Fibroblast of lung (primary cell): ENCODE measurements at regions not wholly inside any gene's neighbourhood (a gene's known extent, or its start where the extent isn't known, plus 50 kb on each side); places are given as distances from the start of the nearest gene placed in this dataset.

Experiments used
- DNase-seq, 2 donors: peaks; one replicate each; pipeline versions ENCODE4 v3.0.0 to v3.0.0-alpha.2; 2010; ENCODE audit warnings: low read depth in 2 of 2
- H2AFZ ChIP-seq: 2 replicates; pipeline ENCODE4 v1.5.1; 2012; ENCODE audit warnings: low read length, control low read depth, inconsistent platforms
- H3K27ac ChIP-seq: 2 replicates; pipeline ENCODE4 v1.5.1; 2011; ENCODE audit warnings: low read length, control low read depth; ENCODE audit not compliant: insufficient read depth
- H3K27me3 ChIP-seq: 2 replicates; pipeline ENCODE4 v1.5.1; 2011; ENCODE audit warnings: mild to moderate bottlenecking, low read length; ENCODE audit not compliant: control insufficient read depth, insufficient read depth
- H3K36me3 ChIP-seq: 2 replicates; pipeline ENCODE4 v1.5.1; 2011; ENCODE audit warnings: low read length; ENCODE audit not compliant: control insufficient read depth, insufficient read depth
- H3K4me1 ChIP-seq: 2 replicates; pipeline ENCODE4 v1.5.1; 2011; ENCODE audit warnings: low read length; ENCODE audit not compliant: control insufficient read depth, insufficient read depth; ENCODE audit errors: extremely low read depth
- H3K4me2 ChIP-seq: 2 replicates; pipeline ENCODE4 v1.5.1; 2011; ENCODE audit warnings: low read length, control low read depth; ENCODE audit not compliant: insufficient read depth; ENCODE audit errors: extremely low read depth
- H3K4me3 ChIP-seq, 4 experiments: fragments of 200-600 bp in 1 of 4; sonication (generic) in 1 of 4; replicated peaks in 1 of 4; 2 replicates each; pipeline ENCODE4 v1.5.1; 2011 to 2016; ENCODE audit warnings: low read length in 4 of 4, low read depth in 3 of 4, mild to moderate bottlenecking in 3 of 4, control low read depth in 2 of 4, inconsistent platforms in 1 of 4, mixed read lengths in 1 of 4; ENCODE audit not compliant: insufficient read depth in 1 of 4; ENCODE audit errors: control extremely low read depth in 1 of 4
- H3K79me2 ChIP-seq: 2 replicates; pipeline ENCODE4 v1.5.1; 2012; ENCODE audit warnings: mild to moderate bottlenecking, low read length, inconsistent platforms; ENCODE audit not compliant: control insufficient read depth, insufficient read depth
- H3K9ac ChIP-seq: 2 replicates; pipeline ENCODE4 v1.5.1; 2011; ENCODE audit warnings: mild to moderate bottlenecking, low read length, control low read depth; ENCODE audit not compliant: insufficient read depth
- H3K9me3 ChIP-seq: 2 replicates; pipeline ENCODE4 v1.5.1; 2012; ENCODE audit warnings: low read depth, low read length; ENCODE audit not compliant: control insufficient read depth, insufficient read depth
- H4K20me1 ChIP-seq: 2 replicates; pipeline ENCODE4 v1.5.1; 2011; ENCODE audit warnings: low read length; ENCODE audit not compliant: control insufficient read depth, insufficient read depth; ENCODE audit errors: extremely low read depth
- EZH2 ChIP-seq: IDR thresholded peaks from 2 replicates; pipeline ENCODE4 v1.5.1; 2012; ENCODE audit warnings: low read length, control low read depth, mild to moderate bottlenecking; ENCODE audit errors: missing control alignments
- TF ChIP-seq, protein P1 (sequence below), 2 donors: IDR thresholded peaks in 1 of 2; conservative IDR thresholded peaks in 1 of 2; 1 replicate in 1 of 2; 2 replicates in 1 of 2; pipeline ENCODE4 v1.5.1; 2011 to 2012; ENCODE audit warnings: low read length in 2 of 2, control low read depth in 1 of 2, inconsistent platforms in 1 of 2, low read depth in 1 of 2, mild to moderate bottlenecking in 1 of 2

DNA sequence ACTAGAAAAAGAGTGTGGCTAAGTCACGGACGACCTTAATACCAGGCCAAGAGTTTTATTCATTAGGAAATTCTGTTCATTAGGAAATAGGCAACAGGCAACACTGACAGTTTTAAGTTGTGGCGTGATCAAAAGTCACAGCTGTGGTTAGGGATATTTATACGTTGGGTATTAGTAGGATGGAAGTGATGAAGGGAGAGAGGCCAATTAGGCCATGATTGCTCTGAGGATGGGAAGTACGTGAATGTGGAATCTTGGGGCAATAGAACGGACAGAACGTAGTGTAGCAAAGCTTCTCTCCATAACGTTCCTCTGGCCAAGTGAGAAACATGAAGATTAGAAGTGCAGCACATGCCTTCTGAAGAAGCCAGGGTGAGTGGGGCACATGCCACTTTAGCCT, 290.1 kb upstream of the ZNF608 start:
- no peaks in the 10 kb centered on the region for H4K20me1 ChIP-seq
- H3K9ac ChIP-seq: no peak overlapping the region
- H3K4me2 ChIP-seq: no peak overlapping the region
- H3K4me3 ChIP-seq: no peak overlapping the region
- no peak overlapping the region for H3K27ac ChIP-seq
- H3K9me3 ChIP-seq: no peaks in the 10 kb centered on the region
- no peak overlapping the region for H2AFZ ChIP-seq
- no peaks in the 10 kb centered on the region for H3K79me2 ChIP-seq
- no peak for DNase-seq
- TF ChIP-seq, protein P1, sequence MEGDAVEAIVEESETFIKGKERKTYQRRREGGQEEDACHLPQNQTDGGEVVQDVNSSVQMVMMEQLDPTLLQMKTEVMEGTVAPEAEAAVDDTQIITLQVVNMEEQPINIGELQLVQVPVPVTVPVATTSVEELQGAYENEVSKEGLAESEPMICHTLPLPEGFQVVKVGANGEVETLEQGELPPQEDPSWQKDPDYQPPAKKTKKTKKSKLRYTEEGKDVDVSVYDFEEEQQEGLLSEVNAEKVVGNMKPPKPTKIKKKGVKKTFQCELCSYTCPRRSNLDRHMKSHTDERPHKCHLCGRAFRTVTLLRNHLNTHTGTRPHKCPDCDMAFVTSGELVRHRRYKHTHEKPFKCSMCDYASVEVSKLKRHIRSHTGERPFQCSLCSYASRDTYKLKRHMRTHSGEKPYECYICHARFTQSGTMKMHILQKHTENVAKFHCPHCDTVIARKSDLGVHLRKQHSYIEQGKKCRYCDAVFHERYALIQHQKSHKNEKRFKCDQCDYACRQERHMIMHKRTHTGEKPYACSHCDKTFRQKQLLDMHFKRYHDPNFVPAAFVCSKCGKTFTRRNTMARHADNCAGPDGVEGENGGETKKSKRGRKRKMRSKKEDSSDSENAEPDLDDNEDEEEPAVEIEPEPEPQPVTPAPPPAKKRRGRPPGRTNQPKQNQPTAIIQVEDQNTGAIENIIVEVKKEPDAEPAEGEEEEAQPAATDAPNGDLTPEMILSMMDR (conservative IDR thresholded peaks at IDR 0.05 in 1 of 2, IDR thresholded peaks at IDR 0.05 in 1 of 2; ENCODE audit: low read depth in 1 of 2, low read length in 2 of 2): no peak
- no peak for TF ChIP-seq EZH2
- H3K27me3 ChIP-seq: no peaks in the 10 kb centered on the region
- no peaks in the 10 kb centered on the region for H3K4me1 ChIP-seq
- H3K36me3 ChIP-seq: no peaks in the 10 kb centered on the region

DNA sequence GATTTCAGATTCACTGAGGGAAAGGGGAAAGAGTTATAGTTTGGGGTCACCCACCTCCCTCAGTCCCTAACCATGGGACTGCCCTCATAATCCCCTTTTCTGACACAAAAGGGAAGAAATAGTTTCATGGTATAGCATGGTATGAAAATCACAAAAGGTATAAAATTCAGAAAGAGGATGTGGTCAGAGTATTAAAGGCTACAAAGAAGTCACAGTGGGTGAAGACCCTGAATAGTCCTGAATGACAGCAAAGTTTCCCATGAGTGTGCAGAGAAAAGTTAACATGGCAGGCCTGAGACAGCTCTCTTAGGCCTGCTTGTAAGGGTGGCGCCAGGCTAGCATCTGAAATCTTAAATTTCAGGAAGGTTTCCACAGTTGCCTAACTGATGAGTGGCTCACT, 290.6 kb upstream of the ZNF608 start:
- no peaks in the 10 kb centered on the region for H3K27me3 ChIP-seq
- no peaks in the 10 kb centered on the region for H3K4me1 ChIP-seq
- no peak overlapping the region for H2AFZ ChIP-seq
- no peak overlapping the region for H3K4me3 ChIP-seq
- no peaks in the 10 kb centered on the region for H3K9me3 ChIP-seq
- H3K9ac ChIP-seq: no peak overlapping the region
- no peaks in the 10 kb centered on the region for H4K20me1 ChIP-seq
- H3K36me3 ChIP-seq: no peaks in the 10 kb centered on the region
- TF ChIP-seq, protein P1 (conservative IDR thresholded peaks at IDR 0.05 in 1 of 2, IDR thresholded peaks at IDR 0.05 in 1 of 2; ENCODE audit: low read depth in 1 of 2, low read length in 2 of 2): no peak
- no peak for TF ChIP-seq EZH2
- no peak for DNase-seq
- no peak overlapping the region for H3K4me2 ChIP-seq
- no peaks in the 10 kb centered on the region for H3K79me2 ChIP-seq
- H3K27ac ChIP-seq: no peak overlapping the region

DNA sequence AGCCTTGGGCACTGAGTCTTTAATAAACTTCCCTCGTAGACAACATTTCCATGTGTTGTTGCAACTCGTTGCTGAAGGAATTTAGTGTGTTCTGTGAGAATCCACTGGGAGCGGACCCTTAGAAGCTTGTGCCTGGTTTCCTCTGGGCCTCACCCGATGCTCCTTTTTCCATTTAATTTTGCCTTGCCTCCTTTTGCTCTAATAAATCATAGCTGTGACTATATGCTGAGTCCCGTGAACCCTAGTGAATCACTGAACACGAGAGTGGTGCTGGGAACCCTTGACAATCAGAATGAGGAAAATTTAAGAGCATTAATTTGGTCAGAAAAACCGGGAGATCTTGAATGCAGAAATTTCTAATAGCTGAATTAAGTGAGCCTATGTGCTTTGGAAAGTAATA, 291.1 kb upstream of the ZNF608 start:
- Histone ChIP-seq H3K27ac (no peak overlapping the region), H2AFZ (no peak overlapping the region), H3K9ac (no peak overlapping the region), H3K36me3 (no peaks in the 10 kb centered on the region), H3K4me2 (no peak overlapping the region), H3K9me3 (no peaks in the 10 kb centered on the region), H3K27me3 (no peaks in the 10 kb centered on the region), H3K4me1 (no peaks in the 10 kb centered on the region), H3K79me2 (no peaks in the 10 kb centered on the region), H3K4me3 (no peak overlapping the region), H4K20me1 (no peaks in the 10 kb centered on the region)
- no peak for DNase-seq
- TF ChIP-seq, protein P1 (conservative IDR thresholded peaks at IDR 0.05 in 1 of 2, IDR thresholded peaks at IDR 0.05 in 1 of 2; ENCODE audit: low read depth in 1 of 2, low read length in 2 of 2): no peak
- no peak for TF ChIP-seq EZH2
